HS-27A (cell line): ENCODE measurements at regions not wholly inside any gene's neighbourhood (a gene's known extent, or its start where the extent isn't known, plus 50 kb on each side); places are given as distances from the start of the nearest gene placed in this dataset.

Experiments used
- DNase-seq: peaks from one replicate; pipeline ENCODE4 v3.0.0-alpha.2; 2012; ENCODE audit warnings: low read depth, missing footprints

GRCh38 chr17:72342627-72343527, 222.1 kb downstream of the SOX9 start:
- no peak for DNase-seq

GRCh38 chr17:72343911-72344310, 223.1 kb downstream of the SOX9 start:
- DNase-seq: no peak

- no peak for DNase-seq
Measured at GRCh38 chr17:72344613-72345012, 223.8 kb downstream of the SOX9 start.

- DNase-seq: no peak
Measured at GRCh38 chr17:72345088-72345487, 224.3 kb downstream of the SOX9 start.

- no peak for DNase-seq
Measured at GRCh38 chr17:72345536-72345935, 224.7 kb downstream of the SOX9 start.

GRCh38 chr17:72346306-72346705, 225.5 kb downstream of the SOX9 start:
- no peak for DNase-seq

GRCh38 chr17:72349011-72349410, 228.2 kb downstream of the SOX9 start:
- DNase-seq: no peak

- no peak for DNase-seq
Measured at GRCh38 chr17:72349491-72349995, 228.7 kb downstream of the SOX9 start.

GRCh38 chr17:72350073-72350472, 229.3 kb downstream of the SOX9 start:
- no peak for DNase-seq

GRCh38 chr17:72351365-72351764, 230.5 kb downstream of the SOX9 start:
- no peak for DNase-seq

- DNase-seq: no peak
Measured at GRCh38 chr17:72351884-72352346, 231.1 kb downstream of the SOX9 start.

- DNase-seq: no peak
Measured at GRCh38 chr17:72353502-72353901, 232.7 kb downstream of the SOX9 start.

GRCh38 chr17:72354071-72354470, 233.3 kb downstream of the SOX9 start:
- no peak for DNase-seq

- DNase-seq: no peak
Measured at GRCh38 chr17:72357764-72358365, 237.0 kb downstream of the SOX9 start.

- no peak for DNase-seq
Measured at GRCh38 chr17:72358465-72358864, 237.6 kb downstream of the SOX9 start.

GRCh38 chr17:72359274-72359673, 238.5 kb downstream of the SOX9 start:
- DNase-seq: no peak

GRCh38 chr17:72359811-72360210, 239.0 kb downstream of the SOX9 start:
- no peak for DNase-seq

GRCh38 chr17:72360386-72360940, 239.6 kb downstream of the SOX9 start:
- DNase-seq: no peak

- no peak for DNase-seq
Measured at GRCh38 chr17:72361892-72362291, 241.1 kb downstream of the SOX9 start.

- DNase-seq: no peak
Measured at GRCh38 chr17:72362376-72363088, 241.7 kb downstream of the SOX9 start.

- DNase-seq: no peak
Measured at GRCh38 chr17:72363089-72363610, 242.3 kb downstream of the SOX9 start.

- DNase-seq: no peak
Measured at GRCh38 chr17:72365857-72366414, 245.1 kb downstream of the SOX9 start.
